ENCODE measurements at regions not wholly inside any gene's neighbourhood (a gene's known extent, or its start where the extent isn't known, plus 50 kb on each side); places are given as distances from the start of the nearest gene placed in this dataset.

DNA sequence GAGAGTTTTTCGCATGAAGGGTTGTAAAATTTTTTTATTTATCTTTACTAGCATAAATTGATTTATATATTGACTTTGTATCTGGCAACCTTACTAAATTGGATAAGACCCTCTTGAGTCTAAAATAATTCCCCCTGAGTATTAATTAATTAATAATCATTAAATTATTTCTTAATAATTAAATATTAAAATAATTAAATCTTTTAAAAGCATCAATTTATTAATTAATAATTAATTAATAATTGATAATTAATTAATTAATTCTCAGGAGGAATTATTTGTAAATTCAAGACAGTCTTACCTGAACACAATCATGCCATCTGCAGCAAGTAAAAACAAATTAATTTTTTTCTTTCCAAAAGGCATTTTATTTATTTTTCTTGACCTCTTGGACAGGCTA is 370.4 kb upstream of the PTPRD start:
- no peak for DNase-seq

- no peak for DNase-seq
Observed at GRCh38 chr9:10999646-11000045, 386.8 kb upstream of the PTPRD start.

DNA sequence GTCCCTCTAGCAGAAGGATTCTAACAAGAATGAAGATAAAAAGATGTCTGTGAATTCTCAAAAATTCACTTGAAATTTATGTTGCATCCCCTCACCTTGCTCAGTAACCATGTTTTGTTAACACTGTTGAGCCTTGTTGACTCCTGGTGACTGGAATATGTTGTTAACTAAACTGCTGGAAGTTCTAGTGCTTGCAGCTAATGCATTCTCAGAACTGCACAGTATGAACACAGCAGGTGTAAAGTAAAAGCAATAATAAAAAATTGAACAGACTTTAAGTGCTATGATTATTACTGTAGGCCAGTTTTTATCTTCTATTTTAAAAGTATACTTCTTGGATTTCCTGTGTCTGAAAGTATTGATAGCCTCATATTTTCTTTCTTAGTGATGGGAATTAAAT is 388.7 kb upstream of the PTPRD start:
- DNase-seq, result no peak

- no peak for DNase-seq
Observed at GRCh38 chr9:11002705-11003104, 389.9 kb upstream of the PTPRD start.

DNA sequence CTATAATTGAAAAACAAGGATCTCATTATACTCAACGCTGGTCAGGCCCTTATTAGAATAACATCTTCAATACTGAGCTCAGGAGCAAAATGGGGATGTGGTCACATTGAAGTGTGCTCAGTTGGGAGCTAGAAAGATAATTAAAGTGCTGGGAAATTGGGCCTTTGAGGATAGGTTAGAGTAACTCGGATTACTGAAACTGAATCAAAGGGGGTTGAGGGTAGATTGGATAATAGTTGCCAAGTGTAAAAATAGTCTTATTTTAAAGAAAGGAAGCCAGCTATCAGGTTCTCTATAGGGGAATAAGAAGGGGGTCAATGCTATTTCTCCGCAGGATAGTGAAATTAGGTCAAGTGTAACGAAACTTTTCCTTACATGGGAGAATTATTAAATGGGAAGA is 391.0 kb upstream of the PTPRD start:
- DNase-seq, result no peak

DNA sequence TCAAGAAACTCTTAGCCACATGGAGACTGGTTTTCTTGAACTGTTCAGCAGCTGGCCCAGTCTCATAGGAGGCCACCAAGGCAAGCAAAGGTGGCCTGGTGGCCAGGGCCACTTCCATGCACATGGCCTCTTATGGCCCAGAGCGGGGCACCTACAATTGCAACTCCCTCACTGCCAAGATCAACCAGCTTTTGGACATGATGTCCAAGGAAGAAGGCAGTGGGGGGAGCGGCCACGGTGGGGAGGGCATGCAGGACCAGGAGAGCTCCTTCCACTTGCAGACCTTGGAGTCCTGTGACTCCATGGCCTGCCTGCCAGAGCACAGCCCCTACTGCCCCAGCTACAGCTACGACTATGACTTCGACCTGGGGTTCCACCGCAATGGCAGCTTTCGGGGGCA is 398.9 kb upstream of the PTPRD start:
- DNase-seq, result no peak

DNA sequence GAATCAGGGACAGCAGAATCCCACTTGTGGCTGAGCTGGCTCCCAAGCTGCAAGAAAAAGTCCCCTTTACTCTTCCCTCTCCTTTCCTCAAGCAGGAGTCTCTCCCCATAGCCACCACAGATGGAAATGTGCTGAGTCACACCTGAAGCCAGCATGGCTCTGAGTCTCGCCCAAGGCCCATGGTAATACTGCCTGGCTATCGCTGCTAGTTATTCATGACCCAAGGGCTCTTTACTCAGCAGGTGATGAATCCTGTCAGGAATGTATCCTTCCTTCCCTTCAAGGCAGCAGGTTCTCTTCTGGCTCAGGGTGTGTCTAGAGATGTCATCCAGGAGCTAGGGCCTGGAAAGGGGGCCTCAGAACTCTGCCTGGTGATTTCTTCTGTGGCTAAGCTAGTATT is 403.3 kb upstream of the PTPRD start:
- no peak for DNase-seq

GRCh38 chr9:11023201-11023600 is 410.4 kb upstream of the PTPRD start:
- DNase-seq, result no peak

DNA sequence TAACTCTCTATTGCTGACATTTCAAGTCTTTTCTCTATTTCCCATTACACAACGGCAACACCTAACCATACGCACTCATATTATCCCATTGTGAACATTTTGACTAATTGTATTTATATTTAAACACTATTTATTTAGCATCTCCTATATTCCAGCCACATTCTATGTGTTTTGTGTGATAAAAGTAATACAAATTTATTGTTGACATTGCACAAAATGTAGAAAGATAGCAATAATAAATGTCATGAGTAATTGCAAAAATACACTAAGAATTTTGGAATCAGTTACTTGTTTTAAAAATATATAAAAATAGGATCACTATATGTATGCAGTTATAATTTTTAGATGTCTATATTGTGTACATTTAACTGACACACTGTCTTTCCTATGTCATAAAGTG is 413.0 kb upstream of the PTPRD start:
- no peak for DNase-seq

DNA sequence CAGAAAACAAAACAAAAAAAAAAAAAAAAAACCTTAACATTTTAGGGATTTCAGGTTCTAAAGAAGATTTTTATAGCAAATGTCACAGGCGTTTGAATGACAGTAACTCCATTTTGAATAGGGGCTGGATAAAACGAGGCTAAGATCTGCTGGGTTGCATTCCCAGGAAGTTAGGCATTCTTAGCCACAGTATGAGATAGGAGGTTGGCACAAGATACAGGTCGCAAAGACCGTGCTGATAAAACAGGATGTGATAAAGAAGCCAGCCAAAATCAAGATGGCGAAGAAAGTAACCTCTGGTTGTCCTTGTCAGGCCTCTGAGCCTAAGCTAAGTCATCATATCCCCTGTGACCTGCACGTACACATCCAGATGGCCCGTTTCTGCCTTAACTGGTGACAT is 425.6 kb upstream of the PTPRD start:
- no peak for DNase-seq

GRCh38 chr9:11039006-11039405 is 426.2 kb upstream of the PTPRD start:
- DNase-seq, result no peak

DNA sequence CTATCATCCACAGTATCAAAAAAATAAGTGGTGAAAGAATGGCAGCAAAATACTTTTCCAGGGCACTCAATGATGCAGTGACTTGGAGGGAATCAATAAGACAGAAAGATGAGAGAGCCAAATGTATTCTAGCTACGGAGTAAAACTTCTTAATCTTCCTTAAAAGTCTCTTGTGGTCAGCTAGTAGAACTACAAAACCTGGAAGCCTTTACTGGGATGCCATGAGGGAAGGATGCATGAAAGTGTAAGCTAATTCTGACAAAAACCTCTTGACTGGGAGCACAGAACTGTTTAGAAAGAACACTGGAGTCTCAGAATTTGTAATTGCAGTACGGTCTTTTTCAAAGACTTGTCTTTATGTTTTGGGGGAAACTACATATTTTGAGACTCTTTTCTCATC is 432.8 kb upstream of the PTPRD start:
- no peak for DNase-seq

GRCh38 chr9:11063263-11063662 is 450.5 kb upstream of the PTPRD start:
- DNase-seq, result no peak

- no peak for DNase-seq
Observed at GRCh38 chr9:11064909-11065308, 452.1 kb upstream of the PTPRD start.

- no peak for DNase-seq
Observed at GRCh38 chr9:11072176-11072575, 459.4 kb upstream of the PTPRD start.

- no peak for DNase-seq
Observed at GRCh38 chr9:11086561-11086960, 473.8 kb upstream of the PTPRD start.

GRCh38 chr9:11088821-11089374 is 476.1 kb upstream of the PTPRD start:
- DNase-seq, result no peak

- DNase-seq, result no peak
Observed at GRCh38 chr9:11092974-11093373, 480.2 kb upstream of the PTPRD start.

GRCh38 chr9:11097020-11097419 is 484.2 kb upstream of the PTPRD start:
- no peak for DNase-seq

GRCh38 chr9:11103525-11103924 is 490.7 kb upstream of the PTPRD start:
- DNase-seq, result no peak

- no peak for DNase-seq
Observed at GRCh38 chr9:11107196-11107595, 494.4 kb upstream of the PTPRD start.

GRCh38 chr9:11128156-11128555 is 515.4 kb upstream of the PTPRD start:
- no peak for DNase-seq

DNA sequence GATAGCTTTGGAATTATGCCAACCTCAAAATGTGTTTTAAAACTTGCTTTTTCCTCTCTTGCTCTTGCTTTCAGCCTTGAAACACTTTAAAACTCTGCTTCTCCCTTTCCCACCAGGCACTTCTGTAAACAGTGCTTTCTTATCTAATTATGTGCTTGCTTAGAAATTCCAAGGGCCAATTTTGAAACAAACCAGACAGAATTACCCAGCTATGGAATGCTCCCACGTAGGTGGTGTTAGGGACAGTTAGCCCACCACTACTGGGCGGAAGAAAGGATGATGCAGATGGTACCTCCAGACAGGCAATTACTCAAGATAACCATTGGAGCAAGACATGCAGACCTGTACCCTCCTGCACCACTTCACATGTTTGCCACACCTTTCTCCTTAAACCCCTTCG is 523.0 kb upstream of the PTPRD start:
- no peak for DNase-seq

- no peak for DNase-seq
Observed at GRCh38 chr9:11141357-11141756, 528.6 kb upstream of the PTPRD start.

All from anterior cingulate cortex (tissue), 58 donors.